GM12891 (cell line): ENCODE measurements at regions not wholly inside any gene's neighbourhood (a gene's known extent, or its start where the extent isn't known, plus 50 kb on each side); places are given as distances from the start of the nearest gene placed in this dataset.

Experiments
- DNase-seq: peaks from one replicate; pipeline ENCODE4 v3.0.0; 2011; ENCODE audit warnings: low spot score; ENCODE audit not compliant: insufficient read length
- FAIRE-seq: peaks from 2 replicates; lab custom pipeline; 2011; peaks lifted over from hg19 to GRCh38; lab: Jason Lieb, UNC
- PAX5 ChIP-seq: IDR thresholded peaks from 2 replicates; pipeline ENCODE4 v1.6.1; 2011; ENCODE audit warnings: low read length, moderate library complexity, mild to moderate bottlenecking; ENCODE audit not compliant: insufficient read depth, severe bottlenecking
- POLR2A ChIP-seq: IDR thresholded peaks from 2 replicates; pipeline ENCODE4 v1.6.1; 2011; ENCODE audit warnings: low read depth, low read length, control low read depth
- POLR2AphosphoS5 ChIP-seq: IDR thresholded peaks from 2 replicates; pipeline ENCODE4 v1.6.1; 2011; ENCODE audit warnings: low read depth, low read length, control low read depth
- POU2F2 ChIP-seq: IDR thresholded peaks from 2 replicates; pipeline ENCODE4 v1.6.1; 2011; ENCODE audit warnings: low read depth, mild to moderate bottlenecking, control low read depth, low read length, moderate library complexity
- SPI1 ChIP-seq: IDR thresholded peaks from 2 replicates; pipeline ENCODE4 v1.6.1; 2011; ENCODE audit warnings: low read depth, low read length, control low read depth
- TAF1 ChIP-seq: IDR thresholded peaks from 2 replicates; pipeline ENCODE4 v1.6.1; 2011; ENCODE audit warnings: low read depth, low read length, control low read depth

GRCh38 chr15:97156739-97157265, 803.7 kb upstream of the ARRDC4 start:
- no peak for TF ChIP-seq TAF1
- TF ChIP-seq PAX5: no peak
- FAIRE-seq (no peak), DNase-seq (no peak)

DNA sequence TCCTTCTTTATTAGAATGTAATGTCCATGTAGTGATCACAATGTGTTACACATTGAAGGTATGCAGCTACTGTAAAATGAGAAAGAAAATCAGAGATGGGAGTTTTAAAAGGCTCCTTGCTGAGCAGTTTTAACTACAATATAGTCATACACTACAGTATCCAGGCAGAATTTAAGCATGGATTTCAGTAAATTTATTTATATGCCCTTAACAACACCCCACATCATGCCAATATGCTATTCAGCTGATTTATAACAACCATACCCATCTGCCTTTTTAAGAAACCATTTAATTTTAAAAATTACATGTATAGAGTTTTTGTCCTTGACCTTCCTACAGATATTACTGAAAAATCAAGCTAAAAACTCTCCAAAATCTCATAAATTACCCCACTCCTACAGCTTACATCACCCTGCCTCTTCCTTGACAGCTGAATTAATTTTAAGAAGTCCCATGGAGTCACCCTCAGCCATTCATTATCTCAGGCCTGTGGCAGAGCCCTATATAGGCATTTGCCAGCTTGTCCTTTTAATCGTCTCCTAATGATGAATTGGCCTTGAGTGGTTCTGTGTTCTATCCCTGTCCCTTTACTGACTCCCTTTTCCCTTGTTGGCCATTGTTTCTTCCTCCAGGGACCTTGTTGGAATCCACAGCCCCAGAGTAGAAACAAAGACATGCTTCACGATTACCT, 797.6 kb upstream of the ARRDC4 start:
- TF ChIP-seq POLR2A: no peak
- no peak for TF ChIP-seq POLR2AphosphoS5
- no peak for TF ChIP-seq PAX5
- no peak for TF ChIP-seq POU2F2
- no peak for TF ChIP-seq TAF1
- TF ChIP-seq SPI1: no peak
- no peak for FAIRE-seq

GRCh38 chr15:97165205-97165604, 795.3 kb upstream of the ARRDC4 start:
- FAIRE-seq: no peak
- DNase-seq: no peak
- no peak for TF ChIP-seq SPI1
- no peak for TF ChIP-seq POU2F2
- no peak for TF ChIP-seq POLR2A
- TF ChIP-seq TAF1: no peak
- no peak for TF ChIP-seq PAX5
- TF ChIP-seq POLR2AphosphoS5: no peak

More for the DNA sequence above, 797.6 kb upstream of the ARRDC4 start:
- no peak for DNase-seq

GRCh38 chr15:97168704-97169475, 791.6 kb upstream of the ARRDC4 start:
- DNase-seq (no peak), FAIRE-seq (no peak)
- no peak for TF ChIP-seq SPI1
- TF ChIP-seq POU2F2: no peak
- no peak for TF ChIP-seq POLR2A
- TF ChIP-seq TAF1: no peak
- no peak for TF ChIP-seq PAX5
- TF ChIP-seq POLR2AphosphoS5: no peak

- DNase-seq: no peak
- TF ChIP-seq POLR2A: no peak
- TF ChIP-seq POLR2AphosphoS5: no peak
- TF ChIP-seq POU2F2: no peak
- no peak for TF ChIP-seq PAX5
- TF ChIP-seq SPI1: no peak
- no peak for TF ChIP-seq TAF1
- FAIRE-seq: no peak
These were observed 788.9 kb upstream of the ARRDC4 start for GRCh38 chr15:97171556-97171955.

- no peak for DNase-seq
- FAIRE-seq: no peak
- TF ChIP-seq TAF1 (no peak), SPI1 (0 out of 2 replicates have a peak, but pooled peaks have one; percentile 15)
These were observed 785.5 kb upstream of the ARRDC4 start for GRCh38 chr15:97174886-97175540.

GRCh38 chr15:97177151-97177577, 783.3 kb upstream of the ARRDC4 start:
- no peak for TF ChIP-seq SPI1
- TF ChIP-seq POU2F2: no peak
- TF ChIP-seq POLR2AphosphoS5: no peak
- TF ChIP-seq TAF1: no peak
- no peak for TF ChIP-seq PAX5
- no peak for TF ChIP-seq POLR2A
- no peak for DNase-seq
- no peak for FAIRE-seq

GRCh38 chr15:97182581-97182980, 777.9 kb upstream of the ARRDC4 start:
- FAIRE-seq (no peak), DNase-seq (no peak)
- TF ChIP-seq TAF1: no peak
- TF ChIP-seq SPI1: no peak
- no peak for TF ChIP-seq POU2F2
- no peak for TF ChIP-seq POLR2A
- TF ChIP-seq PAX5: no peak
- no peak for TF ChIP-seq POLR2AphosphoS5

DNA sequence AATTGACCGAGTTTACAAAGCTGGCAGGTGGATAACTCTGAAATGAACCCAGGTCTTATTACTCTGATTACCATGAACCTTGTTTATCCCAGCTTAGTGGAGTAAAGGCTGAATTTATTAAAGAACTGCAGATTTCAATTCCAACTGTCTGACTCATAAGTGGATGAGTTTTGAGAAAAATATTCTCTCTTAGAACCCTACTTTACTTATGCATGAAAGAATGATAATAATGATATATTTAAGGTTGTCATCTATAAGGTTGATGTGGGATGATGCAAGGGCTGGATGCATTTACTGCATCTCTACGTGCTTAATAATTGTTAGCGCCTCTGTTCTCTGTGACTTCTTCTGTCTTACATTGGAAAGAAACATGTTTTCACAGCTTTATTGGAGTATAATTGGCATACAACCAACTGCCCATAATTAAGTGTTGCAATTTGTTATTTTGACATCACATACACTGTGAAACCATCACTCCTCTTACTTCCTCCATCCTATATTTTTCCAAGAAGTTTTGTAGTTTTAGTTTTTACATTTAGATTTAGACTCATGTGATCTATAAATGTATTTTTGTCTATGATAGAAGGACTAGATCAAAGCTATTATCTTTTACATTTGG, 771.2 kb upstream of the ARRDC4 start:
- no peak for DNase-seq

GRCh38 chr15:97194750-97195149, 765.8 kb upstream of the ARRDC4 start:
- no peak for FAIRE-seq
- no peak for DNase-seq
- no peak for TF ChIP-seq SPI1
- no peak for TF ChIP-seq POLR2A
- no peak for TF ChIP-seq POLR2AphosphoS5
- no peak for TF ChIP-seq POU2F2
- no peak for TF ChIP-seq TAF1
- no peak for TF ChIP-seq PAX5

More for the DNA sequence above, 771.2 kb upstream of the ARRDC4 start:
- no peak for TF ChIP-seq POLR2AphosphoS5
- TF ChIP-seq PAX5: no peak
- no peak for TF ChIP-seq TAF1
- no peak for TF ChIP-seq SPI1
- no peak for TF ChIP-seq POU2F2
- no peak for TF ChIP-seq POLR2A
- FAIRE-seq: no peak
